ENCODE measurements at regions not wholly inside any gene's neighbourhood (a gene's known extent, or its start where the extent isn't known, plus 50 kb on each side); places are given as distances from the start of the nearest gene placed in this dataset.
A peak's percentile ranks its signal among the peaks of the same experiment; 100 is the strongest.

DNA sequence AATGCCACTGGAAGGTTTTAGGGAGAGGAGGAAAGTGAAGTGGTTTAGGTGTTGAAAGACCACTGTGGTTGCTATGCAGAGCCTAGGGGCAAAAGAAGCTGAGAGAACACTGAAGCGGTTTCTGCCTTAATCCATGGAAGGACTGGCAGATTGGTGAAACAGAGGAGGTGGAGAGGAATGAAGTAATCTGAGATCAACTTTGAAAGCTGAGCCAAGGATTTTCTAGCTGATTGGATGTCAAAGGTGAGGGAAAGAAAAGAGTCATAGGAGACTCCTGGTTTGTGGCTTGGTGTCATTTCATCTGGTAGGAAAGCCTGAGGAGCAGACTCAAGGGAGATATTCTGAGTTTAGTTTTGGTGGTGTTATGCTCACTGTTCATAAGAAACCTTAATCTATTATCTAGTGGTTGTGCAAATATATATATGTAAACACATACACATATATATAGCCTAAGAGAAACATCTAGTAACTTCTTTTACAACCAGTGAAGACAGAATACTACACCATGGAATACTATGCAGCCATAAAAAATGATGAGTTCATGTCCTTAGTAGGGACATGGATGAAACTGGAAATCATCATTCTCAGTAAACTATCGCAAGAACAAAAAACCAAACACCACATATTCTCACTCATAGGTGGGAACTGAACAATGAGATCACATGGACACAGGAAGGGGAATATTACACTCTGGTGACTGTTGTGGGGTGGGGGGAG, 134.1 kb upstream of the CREB1 start:
- 87% methylated on average over 2 of the region's 2 CpGs for WGBS
- Histone ChIP-seq H3K27me3 (no peaks in the 10 kb centered on the region), H3K9me3 (no peaks in the 10 kb centered on the region), H3K4me1 (no peaks in the 10 kb centered on the region), H3K4me3 (no peak overlapping the region), H3K27ac (replicated peaks in 1 of 4) (no peak overlapping the region), H3K36me3 (no peaks in the 10 kb centered on the region)
- no peak for DNase-seq (ENCODE audit: extremely low spot score)
- intact Hi-C loops (cut with DNase I): no loop called here
- TF ChIP-seq POLR2AphosphoS5 (IDR thresholded peaks at IDR 0.05) (no peak), EP300 (IDR thresholded peaks at IDR 0.05) (no peak), POLR2A (IDR thresholded peaks at IDR 0.05; ENCODE audit: low read depth) (no peak)
- TF ChIP-seq, protein P1, sequence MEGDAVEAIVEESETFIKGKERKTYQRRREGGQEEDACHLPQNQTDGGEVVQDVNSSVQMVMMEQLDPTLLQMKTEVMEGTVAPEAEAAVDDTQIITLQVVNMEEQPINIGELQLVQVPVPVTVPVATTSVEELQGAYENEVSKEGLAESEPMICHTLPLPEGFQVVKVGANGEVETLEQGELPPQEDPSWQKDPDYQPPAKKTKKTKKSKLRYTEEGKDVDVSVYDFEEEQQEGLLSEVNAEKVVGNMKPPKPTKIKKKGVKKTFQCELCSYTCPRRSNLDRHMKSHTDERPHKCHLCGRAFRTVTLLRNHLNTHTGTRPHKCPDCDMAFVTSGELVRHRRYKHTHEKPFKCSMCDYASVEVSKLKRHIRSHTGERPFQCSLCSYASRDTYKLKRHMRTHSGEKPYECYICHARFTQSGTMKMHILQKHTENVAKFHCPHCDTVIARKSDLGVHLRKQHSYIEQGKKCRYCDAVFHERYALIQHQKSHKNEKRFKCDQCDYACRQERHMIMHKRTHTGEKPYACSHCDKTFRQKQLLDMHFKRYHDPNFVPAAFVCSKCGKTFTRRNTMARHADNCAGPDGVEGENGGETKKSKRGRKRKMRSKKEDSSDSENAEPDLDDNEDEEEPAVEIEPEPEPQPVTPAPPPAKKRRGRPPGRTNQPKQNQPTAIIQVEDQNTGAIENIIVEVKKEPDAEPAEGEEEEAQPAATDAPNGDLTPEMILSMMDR (IDR thresholded peaks at IDR 0.05): no peak

DNA sequence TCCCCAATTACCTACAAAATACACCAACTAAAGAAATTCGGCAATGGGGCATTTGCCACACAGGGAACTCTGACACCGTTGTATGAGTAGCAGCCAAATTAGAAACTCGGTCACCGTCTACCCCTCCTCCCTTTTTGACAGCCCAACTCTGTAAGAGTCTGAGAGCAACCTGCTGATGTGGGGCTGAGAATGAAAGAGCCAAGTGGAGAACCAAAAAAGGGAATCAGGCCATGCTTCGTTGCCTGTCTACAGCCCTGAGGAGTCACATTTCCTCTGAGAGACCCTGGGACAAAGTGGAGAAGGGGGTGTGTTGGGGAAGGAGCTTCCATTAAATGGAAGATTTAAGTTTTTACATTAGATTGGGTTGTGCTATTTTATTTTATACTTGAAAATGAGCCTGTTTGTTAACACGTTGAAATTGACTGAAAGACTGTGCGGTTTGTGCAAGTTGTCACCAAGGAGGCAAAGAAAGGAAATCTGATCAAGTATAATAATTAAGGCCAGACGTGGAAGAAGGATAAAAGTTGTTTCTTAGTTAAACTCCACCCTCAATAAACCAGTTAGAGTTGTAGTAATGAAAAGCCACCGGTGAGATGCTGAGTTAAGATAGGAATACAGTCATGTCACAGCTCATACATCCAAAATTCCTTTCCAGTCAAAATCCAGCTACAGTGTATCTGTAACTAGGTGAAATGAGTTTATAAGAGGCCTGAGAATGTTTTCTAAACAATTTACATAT, 131.7 kb upstream of the CREB1 start:
- Histone ChIP-seq H3K4me1 (peaks cover 0 to 5% (median 2%) of the 10 kb centered on the region in 4 donors), H3K27ac (replicated peaks in 1 of 4) (no peak overlapping the region), H3K36me3 (no peaks in the 10 kb centered on the region), H3K27me3 (no peaks in the 10 kb centered on the region), H3K4me3 (no peak overlapping the region), H3K9me3 (no peaks in the 10 kb centered on the region)
- no peak for DNase-seq (ENCODE audit: extremely low spot score)
- intact Hi-C loops (cut with DNase I): no loop called here
- TF ChIP-seq, protein P1 (IDR thresholded peaks at IDR 0.05): no peak
- no peak for TF ChIP-seq POLR2A (IDR thresholded peaks at IDR 0.05; ENCODE audit: low read depth)
- TF ChIP-seq POLR2AphosphoS5 (IDR thresholded peaks at IDR 0.05): no peak
- TF ChIP-seq EP300 (IDR thresholded peaks at IDR 0.05): no peak
- WGBS: 90% methylated on average over 9 of the region's 9 CpGs

DNA sequence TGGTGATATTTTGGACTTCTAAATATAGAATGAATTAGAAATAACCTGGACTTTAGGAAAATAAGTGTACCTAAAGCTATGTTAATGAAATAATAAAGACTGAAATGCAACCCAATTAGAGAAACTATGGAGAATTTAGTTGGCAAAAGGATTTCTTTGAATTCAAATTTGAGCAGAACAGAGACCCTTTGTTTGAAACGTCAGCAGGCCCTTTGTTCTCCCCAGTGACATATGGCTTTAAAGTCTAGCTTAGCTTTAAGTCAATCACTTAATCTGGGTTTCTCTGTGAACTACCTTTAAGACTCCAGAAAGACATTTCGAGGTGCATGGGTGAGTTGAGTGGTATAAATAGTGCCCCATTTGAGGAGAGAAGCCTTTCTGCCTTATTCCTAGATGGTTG, 130.5 kb upstream of the CREB1 start:
- Histone ChIP-seq H3K27ac (replicated peaks in 1 of 4) (no peak overlapping the region), H3K36me3 (no peaks in the 10 kb centered on the region), H3K27me3 (no peaks in the 10 kb centered on the region), H3K4me1 (peaks cover 0 to 17% (median 14%) of the 10 kb centered on the region in 4 donors), H3K4me3 (no peak overlapping the region), H3K9me3 (no peaks in the 10 kb centered on the region)
- WGBS: 72% methylated on average over 2 of the region's 2 CpGs
- TF ChIP-seq POLR2AphosphoS5 (IDR thresholded peaks at IDR 0.05): no peak
- intact Hi-C loops (cut with DNase I): no loop called here
- no peak for DNase-seq (ENCODE audit: extremely low spot score)

DNA sequence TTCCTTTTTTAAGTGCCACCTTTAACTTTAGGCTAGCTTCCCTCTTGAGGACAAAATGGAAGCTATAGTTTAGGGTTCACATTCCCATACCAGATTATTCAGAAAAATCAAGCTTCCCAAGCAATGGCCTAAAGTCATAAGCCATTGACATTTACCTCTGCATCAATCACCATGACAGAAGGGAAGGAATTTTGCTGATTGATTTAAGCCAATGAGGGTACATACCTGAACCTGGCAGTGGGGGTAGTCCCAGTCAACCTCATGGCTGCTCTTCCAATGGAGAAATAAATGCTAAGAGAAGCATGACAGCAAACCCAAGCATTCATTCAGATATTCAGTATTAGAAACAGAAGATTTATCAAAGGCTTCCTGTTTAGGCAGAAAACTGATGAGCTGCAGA, 128.4 kb upstream of the CREB1 start:
- no peak overlapping the region for H3K4me3 ChIP-seq
- no peaks in the 10 kb centered on the region for H3K36me3 ChIP-seq
- H3K27me3 ChIP-seq: no peaks in the 10 kb centered on the region
- TF ChIP-seq POLR2AphosphoS5 (IDR thresholded peaks at IDR 0.05) (no peak), EP300 (IDR thresholded peaks at IDR 0.05) (no peak), POLR2A (IDR thresholded peaks at IDR 0.05; ENCODE audit: low read depth) (no peak)
- TF ChIP-seq, protein P1 (IDR thresholded peaks at IDR 0.05): no peak
- H3K27ac ChIP-seq (replicated peaks in 1 of 4): no peak overlapping the region
- intact Hi-C loops (cut with DNase I): no loop called here
- no peaks in the 10 kb centered on the region for H3K9me3 ChIP-seq
- H3K4me1 ChIP-seq: peaks cover 0 to 19% (median 14%) of the 10 kb centered on the region in 4 donors
- no peak for DNase-seq (ENCODE audit: extremely low spot score)

DNA sequence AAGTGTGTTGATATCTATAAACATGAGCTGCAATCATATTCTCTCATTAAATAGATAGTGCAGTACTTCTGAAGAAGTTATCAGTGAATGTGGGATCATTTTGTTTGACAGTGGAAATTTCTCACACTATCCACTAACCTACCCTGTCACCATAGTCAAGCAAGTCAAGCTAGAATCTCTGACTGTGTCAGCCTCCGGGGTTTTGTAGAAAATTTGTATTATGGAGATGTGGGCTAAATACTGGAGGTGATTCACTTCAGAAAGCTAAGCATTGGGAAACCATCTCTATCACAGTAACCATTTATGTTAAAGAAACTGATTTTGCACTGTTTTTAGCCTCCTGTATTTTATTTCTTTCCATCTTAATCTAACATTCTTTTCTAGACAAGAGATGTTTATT, 126.6 kb upstream of the CREB1 start:
- 85% methylated on average over 1 of the region's 1 CpG for WGBS
- Histone ChIP-seq H3K9me3 (no peaks in the 10 kb centered on the region), H3K27ac (replicated peaks in 1 of 4) (peak overlapping the region in 1 of 4 donors; percentile 52), H3K27me3 (no peaks in the 10 kb centered on the region), H3K36me3 (no peaks in the 10 kb centered on the region), H3K4me1 (peaks cover under 1 to 23% (median 16%) of the 10 kb centered on the region in 4 donors), H3K4me3 (no peak overlapping the region)
- TF ChIP-seq POLR2AphosphoS5 (IDR thresholded peaks at IDR 0.05) (no peak), POLR2A (IDR thresholded peaks at IDR 0.05; ENCODE audit: low read depth) (no peak), EP300 (IDR thresholded peaks at IDR 0.05) (no peak)
- TF ChIP-seq, protein P1 (IDR thresholded peaks at IDR 0.05): no peak
- DNase-seq (ENCODE audit: extremely low spot score): no peak
- intact Hi-C loops (cut with DNase I): no loop called here
